A204.1 (cell line): ENCODE measurements at regions not wholly inside any gene's neighbourhood (a gene's known extent, or its start where the extent isn't known, plus 50 kb on each side); places are given as distances from the start of the nearest gene placed in this dataset.
"Not testable (repeated sequence)": the region's sequence is repeated elsewhere in the genome, so short reads cannot be mapped to it uniquely, and the experiment has no call there.

ENCODE experiments used
- FAIRE-seq: peaks from 2 replicates; lab custom pipeline; 2012; peaks lifted over from hg19 to GRCh38; lab: Jason Lieb, UNC

DNA sequence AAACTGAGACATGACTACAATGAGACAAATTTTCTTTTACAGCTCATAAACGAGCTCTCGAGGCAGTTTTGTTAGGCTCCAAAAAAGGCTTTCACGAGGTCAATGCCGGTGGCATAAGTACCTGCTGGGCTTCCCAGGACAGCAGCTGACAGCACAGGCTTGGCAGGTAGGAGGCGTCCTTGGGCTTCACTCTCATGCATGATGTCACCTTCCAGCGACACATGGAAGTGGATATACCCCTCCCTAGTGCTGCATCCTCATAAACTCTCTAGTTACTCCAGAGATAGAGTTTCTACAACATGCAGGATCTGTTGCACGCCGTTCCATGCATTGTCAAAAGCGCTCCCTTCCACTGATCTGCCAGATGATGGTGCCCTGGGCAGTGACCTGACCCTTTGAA lies 112.5 kb upstream of the PAXBP1 start:
- FAIRE-seq, result no peak

DNA sequence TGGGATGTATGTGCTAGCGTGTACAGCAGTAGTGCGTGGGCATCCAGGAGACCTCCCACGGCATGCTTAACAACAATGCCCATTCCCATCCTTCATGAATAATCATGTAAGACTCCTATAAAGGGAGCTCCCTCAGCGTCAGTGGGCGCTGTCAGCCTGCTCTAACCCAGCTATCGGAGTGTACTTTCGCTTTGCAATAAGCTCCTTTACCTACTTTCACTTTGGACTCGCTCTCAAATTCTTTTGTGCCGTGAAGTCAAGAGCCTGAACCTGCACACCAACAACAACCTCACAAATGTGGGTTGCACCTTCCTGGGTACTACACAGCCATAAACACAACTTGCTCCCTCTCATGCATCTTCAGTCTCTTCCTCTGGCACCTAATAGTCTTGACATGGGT lies 114.8 kb upstream of the PAXBP1 start:
- FAIRE-seq, result no peak

DNA sequence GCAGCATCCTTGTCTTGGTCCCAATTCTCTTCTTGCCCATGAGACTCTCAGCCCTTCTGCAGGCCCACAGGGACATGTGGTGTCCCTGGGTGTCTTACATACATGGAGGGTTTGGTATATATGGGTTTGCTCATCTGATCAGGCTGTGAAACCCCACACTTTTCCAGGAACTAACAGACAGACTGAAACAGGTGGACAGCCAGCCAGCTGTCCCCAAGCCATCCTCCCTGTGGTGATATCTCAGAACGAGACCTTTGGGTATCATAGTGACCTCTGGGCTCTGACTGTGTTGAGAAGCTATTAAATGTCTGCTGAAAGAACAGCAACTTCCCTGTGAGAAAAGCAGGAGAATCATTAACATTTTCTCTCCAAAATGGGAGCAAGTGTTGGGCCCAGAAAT lies 115.5 kb upstream of the PAXBP1 start:
- no peak for FAIRE-seq

DNA sequence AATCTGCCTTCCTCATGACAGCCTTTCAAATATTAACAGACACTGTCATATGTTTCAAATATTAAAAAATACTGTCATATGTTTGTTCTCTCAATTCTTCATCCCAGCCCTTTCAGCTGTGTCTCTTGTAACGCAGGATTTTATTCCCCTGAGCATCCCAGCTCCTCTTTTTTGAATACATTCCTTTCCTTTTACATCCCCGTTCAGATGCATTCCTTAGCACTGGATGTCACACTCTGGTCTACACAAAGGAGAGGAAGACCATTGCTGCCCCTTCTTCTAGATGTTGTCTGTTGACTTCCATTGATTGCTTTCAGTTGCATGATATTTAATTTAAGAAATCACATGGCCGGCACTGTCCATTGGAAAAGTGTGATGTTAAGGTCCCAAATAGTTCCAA lies 117.4 kb upstream of the PAXBP1 start:
- no peak for FAIRE-seq

DNA sequence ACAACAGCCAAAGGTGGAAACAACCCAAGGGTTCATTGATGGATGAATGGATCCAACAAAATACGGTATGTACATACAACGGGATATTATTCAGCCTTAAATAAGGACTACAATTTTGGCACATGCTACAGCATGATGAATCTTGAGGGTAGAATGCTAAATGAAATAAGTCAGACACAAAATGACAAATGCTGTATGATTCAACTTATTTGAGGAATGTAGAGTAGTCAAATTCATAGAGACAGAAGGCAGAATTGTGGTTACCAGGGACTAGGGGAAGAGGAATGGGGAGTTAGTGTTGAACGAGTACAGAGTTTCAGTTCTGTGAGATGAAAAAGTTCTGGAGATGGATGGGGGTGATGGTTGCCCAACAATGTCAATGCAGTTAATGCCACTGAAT lies 118.0 kb upstream of the PAXBP1 start:
- FAIRE-seq, result no peak

DNA sequence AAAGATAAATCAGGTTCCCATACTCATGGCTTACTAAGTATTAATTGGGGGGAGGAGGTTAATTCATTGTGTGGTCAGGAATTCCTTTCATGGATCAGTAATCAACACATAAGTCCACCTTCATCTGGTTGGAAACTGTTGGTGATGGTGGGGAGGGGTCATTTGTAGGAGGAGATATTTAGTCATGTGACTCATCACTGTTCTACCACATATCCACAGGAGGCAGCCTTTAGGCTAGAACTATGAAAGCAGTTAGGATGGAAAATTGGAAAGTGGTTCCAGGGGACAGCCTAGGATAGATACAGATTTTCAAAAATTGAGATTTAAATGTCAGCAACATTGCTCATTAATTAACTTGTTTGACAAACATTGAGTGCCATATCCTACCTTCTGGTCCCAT lies 122.8 kb upstream of the PAXBP1 start:
- no peak for FAIRE-seq

DNA sequence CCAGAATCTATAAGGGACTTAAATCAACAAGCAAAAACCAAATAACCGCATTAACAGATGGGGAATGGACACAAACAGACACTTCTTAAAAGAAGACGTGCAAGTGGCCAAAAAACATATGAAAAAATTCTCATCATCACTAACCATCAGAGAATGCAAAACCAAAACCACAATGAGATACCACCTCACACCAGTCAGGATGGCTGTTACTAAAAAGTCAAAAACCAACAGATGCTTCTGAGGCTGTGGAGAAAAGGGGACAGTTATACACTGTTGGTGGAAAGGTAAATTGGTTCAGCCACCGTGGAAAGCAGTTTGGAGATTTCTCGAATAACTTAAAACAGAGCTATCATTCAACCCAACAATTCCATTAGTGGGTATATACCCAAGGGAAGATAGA lies 124.9 kb upstream of the OLIG2 start:
- FAIRE-seq, result no peak

DNA sequence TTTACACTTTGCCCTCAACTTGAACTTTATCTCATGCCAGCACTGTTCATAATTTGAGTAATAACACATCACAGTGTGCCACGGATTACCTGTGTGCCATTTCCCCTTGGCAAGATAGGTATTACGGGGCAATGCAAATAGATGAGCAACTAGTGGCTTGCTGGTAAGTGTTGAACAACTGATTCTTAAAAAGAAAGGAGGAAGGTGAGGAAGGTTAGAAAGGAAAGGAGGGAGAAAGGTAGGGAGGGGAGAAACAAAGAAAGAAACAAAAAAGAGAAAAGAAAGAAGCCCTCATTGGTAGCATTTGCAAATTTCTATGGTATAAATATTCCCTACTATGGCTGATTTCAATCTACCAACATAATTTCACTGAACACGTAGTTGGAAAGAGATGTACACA lies 118.2 kb upstream of the OLIG2 start:
- FAIRE-seq, result no peak

DNA sequence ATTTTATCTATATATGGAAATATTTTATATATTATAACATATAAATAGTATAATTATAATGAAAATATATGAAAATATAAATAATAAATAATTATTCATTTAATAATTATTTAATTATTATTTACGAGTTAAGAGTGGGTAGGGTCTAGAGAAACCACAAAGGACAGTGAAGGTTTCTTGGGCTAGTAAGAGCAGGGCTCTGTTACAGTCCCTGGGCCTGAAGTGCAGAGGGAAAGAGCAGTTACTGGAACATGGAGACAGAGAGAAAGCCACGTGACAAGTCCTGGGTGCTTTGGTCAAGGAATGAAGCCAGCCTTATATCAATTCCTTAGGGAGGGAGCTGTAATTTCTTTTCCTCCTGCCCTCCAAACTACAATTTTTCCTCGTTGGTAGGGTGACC lies 117.2 kb upstream of the OLIG2 start:
- no peak for FAIRE-seq

DNA sequence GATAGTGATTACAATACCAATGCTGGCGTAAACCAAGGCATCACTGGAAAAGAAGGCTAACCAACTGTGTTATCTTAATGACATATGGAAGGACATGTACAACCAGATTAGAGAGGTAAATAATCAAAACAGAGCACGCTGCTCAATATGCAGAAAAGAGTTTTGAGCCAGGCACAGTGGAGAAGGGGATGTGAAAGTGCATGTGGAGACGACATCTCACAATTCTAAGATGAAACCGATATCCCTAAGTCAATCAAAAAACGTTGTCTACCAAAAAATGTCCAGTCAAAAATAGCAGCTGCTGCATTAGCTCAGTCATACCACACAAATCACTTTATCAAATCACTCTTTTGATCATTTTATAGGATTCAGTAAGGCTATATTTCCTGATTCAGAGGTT lies 116.3 kb upstream of the OLIG2 start:
- no peak for FAIRE-seq

DNA sequence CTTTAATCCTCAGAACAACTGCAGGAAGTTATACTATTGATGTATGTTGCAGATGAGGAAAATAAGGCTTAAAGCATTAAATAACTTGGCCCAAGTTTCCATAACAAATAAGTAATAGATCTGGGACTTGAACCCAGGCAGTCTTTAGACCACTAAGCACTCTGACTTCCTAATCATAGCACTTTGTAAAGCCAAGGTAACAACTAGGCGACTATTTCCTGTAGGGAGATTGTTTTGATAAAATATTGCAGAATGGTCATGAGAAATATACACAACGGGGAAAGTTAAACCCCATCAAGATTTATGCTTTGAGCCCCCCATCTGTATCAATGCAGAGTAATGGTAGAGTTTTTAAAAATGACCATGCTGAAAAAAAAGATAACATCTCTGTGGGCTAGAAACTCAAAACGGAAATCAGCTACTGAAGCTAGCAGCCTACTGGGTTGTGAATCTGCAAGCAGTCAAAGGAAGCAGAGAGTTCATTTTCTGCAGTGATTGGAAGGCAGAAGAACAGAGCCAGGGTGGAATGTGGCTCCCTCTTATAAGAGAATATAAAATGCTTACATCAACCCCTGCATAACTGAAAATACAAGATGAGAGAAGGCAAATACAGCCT lies 111.2 kb upstream of the OLIG2 start:
- no peak for FAIRE-seq

DNA sequence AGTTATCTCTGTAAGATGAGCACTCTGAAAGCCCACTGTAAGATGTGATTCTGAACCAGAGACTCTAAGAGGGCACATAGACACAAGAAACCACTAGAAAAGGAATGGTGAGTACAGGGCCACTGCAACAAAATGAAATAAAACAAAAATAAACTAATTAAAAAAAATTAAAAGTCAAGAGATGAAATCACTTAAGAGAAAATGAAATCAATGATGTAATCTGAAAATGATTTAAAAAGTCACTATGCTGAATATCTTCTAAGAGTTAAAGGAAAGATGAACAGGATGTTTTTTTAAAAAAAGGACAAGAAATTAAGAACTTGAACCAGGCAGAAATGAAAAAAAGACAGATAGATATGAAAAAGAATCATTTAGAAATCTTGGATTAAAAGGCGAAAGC lies 110.6 kb upstream of the OLIG2 start:
- FAIRE-seq, result no peak

DNA sequence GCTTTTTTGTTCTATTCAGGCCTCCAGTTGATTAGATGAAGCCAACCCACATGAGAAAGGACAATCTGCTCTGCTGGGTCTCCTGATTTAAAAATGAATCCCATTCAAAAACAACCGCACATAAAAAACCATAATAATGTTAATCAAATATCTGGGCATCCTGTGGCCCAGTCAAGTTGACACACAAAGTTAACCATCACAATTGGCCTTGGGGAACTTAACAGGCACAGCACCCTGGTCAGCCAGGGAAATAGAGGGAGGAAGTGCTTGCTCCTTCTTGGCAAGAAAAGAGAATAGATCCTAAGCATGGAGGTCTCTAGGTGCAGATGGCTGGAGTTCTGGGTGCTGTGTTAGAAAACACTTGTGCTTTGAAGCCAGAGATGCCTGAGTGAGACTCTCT lies 109.6 kb upstream of the OLIG2 start:
- FAIRE-seq, result no peak

DNA sequence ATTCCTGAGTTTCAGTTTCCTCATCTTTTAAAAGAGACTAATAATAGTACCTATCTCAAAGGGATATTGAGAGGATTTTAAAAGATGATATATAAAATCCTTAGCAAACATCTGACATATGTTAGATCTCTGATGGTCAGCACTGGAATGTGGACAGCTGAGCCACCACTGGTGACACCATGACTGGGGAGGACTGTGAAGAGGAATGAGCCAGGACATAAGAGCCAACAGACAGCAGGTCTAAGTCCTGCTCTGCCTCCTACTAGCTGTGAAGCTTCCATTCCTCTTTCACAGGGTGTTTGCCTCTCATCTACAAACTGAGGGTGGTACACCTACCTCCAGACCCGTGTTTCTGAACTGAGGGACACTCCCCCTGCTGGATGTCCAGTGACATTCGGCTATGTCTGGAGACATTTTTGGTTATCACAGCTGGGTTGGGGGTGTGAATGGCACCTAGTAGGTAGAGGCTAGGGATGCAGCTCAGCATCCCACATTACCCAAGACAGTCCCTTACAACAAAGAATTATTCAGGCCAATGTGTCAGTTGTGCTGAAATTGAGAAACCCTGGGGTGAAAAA lies 109.1 kb upstream of the OLIG2 start:
- FAIRE-seq, result no peak

DNA sequence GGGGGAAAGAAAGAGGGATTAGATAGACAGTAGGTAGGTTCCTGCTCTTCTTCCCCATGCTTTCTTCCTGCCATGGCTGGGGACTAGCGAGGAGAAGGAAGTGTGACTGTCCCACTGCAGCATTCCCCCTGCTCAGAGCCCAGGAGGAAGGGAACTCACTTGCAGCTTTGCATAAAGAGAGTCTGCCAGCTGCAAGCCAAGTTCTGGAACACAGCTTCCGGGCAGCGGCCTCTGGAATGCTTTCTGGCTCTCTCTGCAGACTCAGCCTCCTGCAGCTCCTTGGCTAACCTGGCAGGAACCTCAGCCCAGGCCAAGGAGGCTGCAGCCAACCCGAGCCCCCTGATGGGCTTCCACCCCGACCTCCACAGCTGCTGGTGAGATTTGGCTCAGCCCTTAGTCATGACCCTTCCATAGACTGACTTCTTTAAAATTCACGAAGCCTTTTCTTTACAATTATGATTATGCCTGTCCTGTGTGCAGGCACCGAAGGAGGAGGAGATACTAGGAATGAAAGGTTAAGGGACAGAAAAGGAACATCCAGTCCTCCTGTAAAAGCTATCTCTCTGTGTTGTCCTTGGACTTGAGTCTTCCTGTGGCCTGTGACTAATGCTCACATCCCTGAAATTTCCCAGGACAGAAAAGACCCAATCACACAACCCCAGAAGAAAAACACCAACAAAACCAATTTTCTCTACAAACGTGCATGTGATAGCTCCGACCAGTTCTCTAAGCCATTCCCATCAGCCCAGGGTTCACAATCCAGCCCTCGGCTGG lies 108.2 kb upstream of the OLIG2 start:
- FAIRE-seq, result no peak

DNA sequence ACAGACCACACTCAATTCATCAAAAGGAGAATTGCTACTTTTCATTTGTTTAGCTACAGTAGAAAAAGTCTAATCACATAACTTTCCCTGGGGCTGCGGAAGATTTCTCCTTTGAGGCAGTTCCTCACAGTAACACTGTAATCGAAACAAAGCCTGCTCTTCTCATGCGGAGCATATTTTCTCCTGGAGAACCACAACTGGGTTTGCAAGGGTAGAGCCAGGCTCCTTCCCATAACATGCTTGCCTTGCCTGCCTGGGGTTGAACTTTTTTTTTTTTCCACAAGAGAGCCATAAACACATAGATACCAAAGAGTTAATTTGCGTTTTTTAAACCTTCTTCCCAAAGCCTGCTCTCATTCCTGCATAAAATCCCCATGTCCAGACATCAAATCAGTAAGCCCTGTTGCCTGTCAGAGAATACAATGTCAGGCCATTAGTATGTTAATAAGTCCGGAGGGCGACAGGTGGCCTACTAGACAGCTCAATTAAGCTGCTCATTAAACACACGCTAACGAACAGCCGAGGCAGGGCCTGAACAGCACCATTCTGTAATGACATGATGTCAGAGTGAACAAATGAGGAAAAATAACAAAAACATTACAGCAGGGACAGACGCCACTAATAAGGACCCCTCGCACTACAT lies 107.1 kb upstream of the OLIG2 start:
- no peak for FAIRE-seq

DNA sequence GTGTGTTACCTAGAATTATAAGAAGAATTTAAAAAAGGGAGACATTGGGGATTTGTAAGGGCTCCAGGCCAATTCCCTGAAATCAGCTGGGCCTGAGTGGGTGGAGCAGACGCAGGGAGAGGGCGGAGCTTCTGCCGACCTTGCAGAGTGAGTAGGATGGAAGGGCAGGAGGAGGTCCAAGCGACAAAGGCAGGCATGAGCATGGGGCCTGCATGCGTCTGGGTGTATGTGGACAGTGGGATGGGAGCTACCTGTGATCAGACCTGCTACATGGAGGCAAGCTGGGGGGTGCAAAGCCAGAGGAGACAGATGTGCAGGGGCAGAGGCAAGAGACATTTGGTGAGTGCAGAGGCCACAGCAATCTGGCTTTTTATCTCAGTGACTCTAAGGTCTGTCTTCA lies 105.3 kb upstream of the OLIG2 start:
- FAIRE-seq, result no peak

DNA sequence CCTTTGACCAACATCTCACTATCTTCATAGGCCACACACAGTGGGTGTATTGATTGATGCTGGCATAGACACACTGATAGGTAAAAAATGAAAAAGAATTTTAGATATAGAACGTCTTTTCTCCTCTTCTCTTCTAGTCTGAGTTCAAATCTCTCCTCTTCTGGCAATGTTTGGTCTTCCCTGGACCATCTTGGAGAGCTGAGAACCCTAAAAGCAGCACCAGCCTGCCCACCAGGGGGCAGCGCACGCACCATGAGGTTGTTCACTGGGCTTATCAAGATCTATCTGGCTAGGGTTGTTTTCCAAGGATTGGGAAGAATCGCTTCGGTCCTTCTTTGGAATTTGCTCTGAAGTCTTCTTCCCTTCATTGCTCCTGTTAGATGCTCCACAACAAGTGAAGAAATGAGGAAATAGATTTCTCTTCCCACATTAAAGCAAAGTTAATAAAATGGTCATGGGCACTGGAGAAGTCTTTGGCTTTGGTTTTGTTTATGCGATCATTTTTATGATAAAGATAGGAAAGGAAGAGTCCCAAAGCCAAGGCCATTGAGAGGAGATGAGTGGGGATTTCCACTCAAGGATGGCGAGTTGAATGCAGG lies 104.0 kb upstream of the OLIG2 start:
- no peak for FAIRE-seq

DNA sequence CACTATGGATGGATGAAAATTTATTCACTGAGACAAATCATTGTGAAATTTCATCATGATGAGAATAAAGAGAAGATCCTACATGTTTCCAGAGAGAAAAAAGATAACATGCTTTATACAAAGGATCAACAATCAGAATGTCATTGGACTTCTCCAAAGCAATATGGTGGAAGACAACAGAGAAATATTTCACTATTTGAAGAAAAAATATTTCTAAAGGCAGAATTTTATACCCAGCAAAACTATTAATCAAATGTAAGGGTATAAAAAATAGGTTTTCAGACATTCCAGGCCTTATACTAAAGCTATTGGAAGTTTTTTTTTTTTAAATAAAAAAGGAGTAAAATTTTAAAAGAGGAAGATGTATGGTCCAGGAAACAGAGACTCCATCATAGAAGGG lies 100.6 kb upstream of the OLIG2 start:
- FAIRE-seq, result no peak

DNA sequence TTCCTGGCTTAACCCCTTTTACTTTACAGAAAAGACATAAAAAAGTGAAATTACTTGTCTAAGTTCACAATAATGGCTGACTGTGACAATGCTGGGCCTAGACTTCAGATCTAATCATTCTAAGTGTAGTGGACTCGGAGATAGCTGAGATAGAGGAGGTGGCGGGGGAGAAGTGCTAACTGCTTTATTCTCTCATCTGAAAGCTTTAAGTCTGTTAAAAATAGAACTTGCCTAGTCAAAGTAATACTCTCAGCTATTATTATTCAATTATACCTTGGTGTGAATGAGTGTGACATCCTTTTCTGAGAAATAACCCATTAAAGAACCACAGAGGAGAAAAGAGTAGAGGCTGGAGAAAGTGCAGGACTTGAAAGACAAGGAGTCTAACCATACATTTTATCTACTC lies 96.1 kb upstream of the OLIG2 start:
- FAIRE-seq, result no peak

DNA sequence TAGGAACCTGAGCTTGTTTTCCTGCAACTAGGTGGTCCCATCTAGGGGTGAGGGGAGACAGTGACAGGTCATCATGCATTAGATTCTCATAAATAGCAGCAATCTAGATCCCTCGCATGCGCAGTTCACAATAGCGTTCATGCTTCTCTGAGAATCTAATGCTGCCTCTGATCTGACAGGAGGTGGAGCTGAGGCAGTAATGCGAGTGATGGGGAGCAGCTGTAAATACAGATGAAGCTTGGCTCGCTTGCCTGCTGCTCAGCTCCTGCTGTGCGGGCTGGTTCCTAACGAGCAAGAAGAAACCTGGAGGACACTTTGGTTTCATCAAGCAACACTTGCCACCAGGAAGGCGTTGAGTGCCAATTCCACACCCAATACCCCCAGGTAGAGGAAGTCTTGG lies 95.1 kb upstream of the OLIG2 start:
- FAIRE-seq, result no peak

DNA sequence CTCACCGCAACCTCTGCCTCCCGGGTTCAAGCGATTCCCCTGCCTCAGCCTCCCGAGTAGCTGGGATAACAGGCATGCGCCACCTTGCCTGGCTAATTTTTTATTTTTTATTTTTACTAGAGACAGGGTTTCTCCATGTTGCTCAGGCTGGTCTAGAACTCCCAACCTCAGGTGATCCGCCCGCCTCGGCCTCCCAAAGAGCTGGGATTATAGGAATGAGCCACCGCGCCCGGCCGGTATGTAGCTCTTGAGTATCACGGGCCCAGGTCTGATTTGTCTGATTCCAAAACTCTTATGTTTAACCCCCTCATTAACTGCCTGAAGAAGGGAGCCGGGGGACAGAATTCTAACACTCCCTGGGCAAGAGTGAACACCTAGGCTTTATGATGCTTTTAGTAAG lies 91.7 kb upstream of the OLIG2 start:
- not testable (repeated sequence) for FAIRE-seq

DNA sequence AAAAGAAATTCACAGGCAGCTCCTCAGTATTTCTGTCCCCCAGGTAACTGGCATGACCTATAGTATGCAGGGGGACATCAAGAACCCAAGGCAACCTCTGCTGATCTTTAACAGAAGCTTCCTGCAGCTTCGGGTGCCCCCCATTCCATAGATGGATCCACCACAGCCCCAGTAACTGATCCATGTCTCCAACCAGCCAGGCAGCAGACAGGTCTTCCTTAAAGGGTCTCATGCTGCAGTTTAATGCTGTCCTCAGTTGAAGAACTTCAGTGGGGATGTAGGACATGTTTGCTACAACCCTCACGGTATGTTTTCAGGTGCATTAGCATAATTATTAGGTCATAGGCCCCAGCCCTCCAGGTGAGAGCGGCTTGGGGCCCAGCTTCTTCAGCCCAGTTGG lies 90.9 kb upstream of the OLIG2 start:
- no peak for FAIRE-seq
